ENCODE measurements at regions not wholly inside any gene's neighbourhood (a gene's known extent, or its start where the extent isn't known, plus 50 kb on each side); places are given as distances from the start of the nearest gene placed in this dataset.

DNA sequence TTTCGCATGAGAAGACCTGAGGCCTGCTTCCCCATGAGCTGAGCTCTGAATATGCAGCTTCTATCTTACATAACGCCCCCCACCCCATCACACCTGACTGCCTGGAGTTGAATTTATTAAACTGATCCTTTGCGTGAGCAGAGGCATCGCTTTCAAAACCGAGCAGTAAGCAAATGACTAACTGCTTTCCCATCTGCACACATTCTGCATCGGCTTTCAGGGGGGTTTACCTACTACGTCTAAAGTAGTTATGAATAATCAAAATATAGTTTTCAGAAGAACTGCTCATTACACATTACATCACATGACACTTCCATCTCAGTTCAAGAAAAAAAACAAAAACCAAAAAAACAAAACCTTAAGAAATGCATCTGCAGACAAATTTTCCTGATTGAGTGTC lies 54.7 kb upstream of the EGR2 start:
- DNase-seq (ENCODE audit: low spot score) = no peak

DNA sequence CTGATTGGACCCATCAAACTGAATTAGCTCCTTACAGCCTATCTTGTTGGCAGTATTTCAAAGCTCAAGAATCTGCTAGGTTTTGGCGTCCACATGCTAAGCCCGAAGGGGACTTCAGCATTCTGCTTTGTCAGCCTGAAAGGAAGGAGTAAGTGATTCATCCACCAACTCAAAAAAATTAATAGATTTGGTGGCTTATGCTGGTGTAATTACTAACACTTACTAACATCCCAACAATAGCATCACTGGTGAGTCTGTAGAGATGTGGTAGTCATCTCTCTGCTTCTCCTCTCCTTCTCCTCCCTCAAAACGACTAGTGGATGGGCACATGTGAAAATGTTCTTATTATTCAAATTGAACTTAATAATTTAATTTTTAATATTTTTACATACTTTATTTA lies 53.8 kb upstream of the EGR2 start:
- no peak for DNase-seq (ENCODE audit: low spot score)

GRCh38 chr10:62866941-62867340 lies 50.8 kb upstream of the EGR2 start:
- DNase-seq (ENCODE audit: low spot score) = no peak

DNA sequence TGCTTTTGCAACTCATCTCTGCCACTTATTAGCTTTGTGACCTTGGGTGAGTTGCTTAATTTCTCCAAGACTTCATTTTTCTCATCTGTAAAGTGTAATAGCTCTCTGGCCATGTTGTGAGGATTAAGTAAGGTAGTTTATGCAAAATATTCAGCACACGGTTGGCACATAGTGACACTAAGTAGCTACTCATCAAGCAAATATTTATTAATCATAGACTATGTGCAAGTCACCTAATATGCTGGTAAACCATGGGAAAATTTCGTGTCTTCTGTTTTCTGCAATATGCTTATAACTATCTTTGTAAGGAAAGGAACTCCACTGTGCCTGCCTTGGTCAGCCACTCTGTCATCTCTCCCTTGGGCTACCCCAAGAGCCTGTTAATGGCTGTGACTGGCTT lies 50.3 kb upstream of the EGR2 start:
- peak; percentile 10 for DNase-seq (ENCODE audit: low spot score)

All from kidney tubule cell (primary cell).